DOHH2 (cell line): ENCODE measurements at regions not wholly inside any gene's neighbourhood (a gene's known extent, or its start where the extent isn't known, plus 50 kb on each side); places are given as distances from the start of the nearest gene placed in this dataset.

Source experiments
- H3F3A ChIP-seq: fragments of 200-600 bp; sonication (generic), shearing (Covaris generic); 2 replicates; pipeline ENCODE4 v1.6.0; 2016; ENCODE audit warnings: antibody characterized with exemption, mild to moderate bottlenecking; ENCODE audit not compliant: control insufficient read depth, insufficient read depth
- H3K27ac ChIP-seq: fragments of 200-600 bp; sonication (generic); 2 replicates; pipeline ENCODE4 v1.5.1; 2014; ENCODE audit warnings: low read depth, mild to moderate bottlenecking, low read length, moderate library complexity
- H3K27me3 ChIP-seq: fragments of 200-600 bp; sonication (generic); 2 replicates; pipeline ENCODE4 v1.6.1; 2014; ENCODE audit warnings: mild to moderate bottlenecking, low read length, mixed read lengths; ENCODE audit not compliant: control insufficient read depth
- H3K36me3 ChIP-seq: fragments of 200-600 bp; sonication (generic); 2 replicates; pipeline ENCODE4 v1.6.1; 2014; ENCODE audit warnings: mild to moderate bottlenecking, low read length, moderate library complexity, mixed read lengths; ENCODE audit not compliant: control insufficient read depth
- H3K4me1 ChIP-seq: fragments of 200-600 bp; sonication (generic); 2 replicates; pipeline ENCODE4 v1.6.1; 2014; ENCODE audit warnings: mild to moderate bottlenecking, low read length, mixed read lengths; ENCODE audit not compliant: control insufficient read depth
- H3K4me2 ChIP-seq: fragments of 200-600 bp; sonication (generic); 2 replicates; pipeline ENCODE4 v1.6.0; 2014; ENCODE audit warnings: mild to moderate bottlenecking, low read length, moderate library complexity
- H3K4me3 ChIP-seq: fragments of 200-600 bp; sonication (generic); 2 replicates; pipeline ENCODE4 v1.5.1; 2014; ENCODE audit warnings: mild to moderate bottlenecking, low read length, mixed read lengths
- H3K79me2 ChIP-seq: fragments of 200-600 bp; sonication (generic); 2 replicates; pipeline ENCODE4 v1.6.1; 2014; ENCODE audit warnings: mild to moderate bottlenecking, low read length, mixed read lengths; ENCODE audit not compliant: control insufficient read depth
- H3K9me2 ChIP-seq: fragments of 200-600 bp; sonication (generic); replicated peaks from 2 replicates; pipeline ENCODE4 v1.6.1; 2014; ENCODE audit warnings: mild to moderate bottlenecking, low read length, mixed read lengths; ENCODE audit not compliant: control insufficient read depth
- H3K9me3 ChIP-seq: fragments of 200-600 bp; sonication (generic); 2 replicates; pipeline ENCODE4 v1.6.1; 2014; ENCODE audit warnings: antibody characterized with exemption, low read length, mixed read lengths; ENCODE audit not compliant: control insufficient read depth, insufficient read depth
- H4K20me1 ChIP-seq: fragments of 200-600 bp; sonication (generic); 2 replicates; pipeline ENCODE4 v1.6.0; 2014; ENCODE audit warnings: low read depth, mild to moderate bottlenecking, antibody characterized with exemption, low read length, moderate library complexity; ENCODE audit not compliant: control insufficient read depth, insufficient read depth
- CTCF ChIP-seq: fragments of 200-600 bp; sonication (generic); IDR thresholded peaks from one replicate; pipeline ENCODE4 v1.5.1; 2014; ENCODE audit warnings: antibody characterized with exemption, mild to moderate bottlenecking, low read depth, low read length; ENCODE audit not compliant: poor library complexity, severe bottlenecking
- EZH2phosphoT487 ChIP-seq: fragments of 200-600 bp; sonication (generic); IDR thresholded peaks from 2 replicates; pipeline ENCODE4 v1.6.1; 2017; ENCODE audit warnings: borderline replicate concordance, mild to moderate bottlenecking, antibody characterized with exemption, low read length, moderate library complexity, mixed read lengths

- no peaks in the 10 kb centered on the region for H3K4me1 ChIP-seq
- H3K27me3 ChIP-seq = no peaks in the 10 kb centered on the region
- no peak overlapping the region for H3K4me3 ChIP-seq
- no peaks in the 10 kb centered on the region for H4K20me1 ChIP-seq
- no peaks in the 10 kb centered on the region for H3K9me2 ChIP-seq
- H3K36me3 ChIP-seq = no peaks in the 10 kb centered on the region
- H3K79me2 ChIP-seq = no peaks in the 10 kb centered on the region
- no peak overlapping the region for H3K27ac ChIP-seq
- TF ChIP-seq EZH2phosphoT487 (no peak), CTCF (no peak)
- no peaks in the 10 kb centered on the region for H3K9me3 ChIP-seq
- no peaks in the 10 kb centered on the region for H3F3A ChIP-seq
- H3K4me2 ChIP-seq = no peak overlapping the region
Measured at GRCh38 chr6:21360336-21360735, 233.2 kb upstream of the SOX4 start.

- H4K20me1 ChIP-seq = no peaks in the 10 kb centered on the region
- H3K27ac ChIP-seq = no peak overlapping the region
- no peaks in the 10 kb centered on the region for H3K9me2 ChIP-seq
- H3F3A ChIP-seq = no peaks in the 10 kb centered on the region
- H3K27me3 ChIP-seq = no peaks in the 10 kb centered on the region
- H3K79me2 ChIP-seq = no peaks in the 10 kb centered on the region
- no peaks in the 10 kb centered on the region for H3K4me1 ChIP-seq
- no peak overlapping the region for H3K4me2 ChIP-seq
- no peaks in the 10 kb centered on the region for H3K9me3 ChIP-seq
- no peaks in the 10 kb centered on the region for H3K36me3 ChIP-seq
- TF ChIP-seq EZH2phosphoT487 (no peak), CTCF (no peak)
- no peak overlapping the region for H3K4me3 ChIP-seq
Measured at GRCh38 chr6:21367148-21367547, 226.4 kb upstream of the SOX4 start.

- Histone ChIP-seq H3F3A (no peaks in the 10 kb centered on the region), H3K27me3 (no peaks in the 10 kb centered on the region), H3K9me2 (no peaks in the 10 kb centered on the region), H3K79me2 (no peaks in the 10 kb centered on the region), H3K9me3 (no peaks in the 10 kb centered on the region), H3K36me3 (no peaks in the 10 kb centered on the region), H3K4me2 (no peak overlapping the region), H3K27ac (no peak overlapping the region), H3K4me3 (no peak overlapping the region), H4K20me1 (no peaks in the 10 kb centered on the region), H3K4me1 (no peaks in the 10 kb centered on the region)
- TF ChIP-seq CTCF (no peak), EZH2phosphoT487 (no peak)
Measured at GRCh38 chr6:21367649-21368154, 225.8 kb upstream of the SOX4 start.
